ENCODE measurements at regions not wholly inside any gene's neighbourhood (a gene's known extent, or its start where the extent isn't known, plus 50 kb on each side); places are given as distances from the start of the nearest gene placed in this dataset.

- Histone ChIP-seq H3K9me3 (replicated peaks; ENCODE audit: control insufficient read depth, insufficient read depth, low read length) (no peaks in the 10 kb centered on the region), H3K36me3 (ENCODE audit: control insufficient read depth in 2 of 2, extremely low read depth in 1 of 2, insufficient read depth in 2 of 2, low read length in 2 of 2) (no peaks in the 10 kb centered on the region), H3K4me1 (ENCODE audit: control insufficient read depth, extremely low read depth, insufficient read depth, low read length) (no peaks in the 10 kb centered on the region), H3K27ac (ENCODE audit: insufficient read depth, low read depth, low read length) (no peak overlapping the region), H3K4me3 (replicated peaks in 1 of 3; ENCODE audit: insufficient read depth in 1 of 3, low read depth in 1 of 3, low read length in 3 of 3) (no peak overlapping the region), H2AFZ (ENCODE audit: low read depth, low read length) (no peak overlapping the region), H3K79me2 (ENCODE audit: control insufficient read depth, insufficient read depth, low read length) (no peaks in the 10 kb centered on the region), H3K4me2 (ENCODE audit: insufficient read depth, low read length) (no peak overlapping the region), H3K9me1 (replicated peaks; ENCODE audit: control insufficient read depth, extremely low read depth, insufficient read depth, low read length) (no peaks in the 10 kb centered on the region), H3K27me3 (ENCODE audit: control insufficient read depth in 2 of 2, insufficient read depth in 2 of 2, low read length in 2 of 2) (no peaks in the 10 kb centered on the region), H4K20me1 (replicated peaks; ENCODE audit: control insufficient read depth, extremely low read depth, insufficient read depth, low read length) (no peaks in the 10 kb centered on the region), H3K9ac (replicated peaks; ENCODE audit: extremely low read depth, insufficient read depth, low read length) (no peak overlapping the region)
- ChIA-PET CTCF (no interaction called here), POLR2A (interaction anchor here (0.7 kb wide), 1 partner anchor 213 kb away, joined by 5 read pairs; no protein-coding TSS in a partner anchor)
- BruUV-seq (replicated peaks): no TSS peak
- DNase-seq (ENCODE audit: low read depth, low spot score): no peak
- intact Hi-C loops (cut with micrococcal nuclease): no loop called here
- no peak for TF ChIP-seq POLR2AphosphoS5 (IDR thresholded peaks at IDR 0.05; ENCODE audit: insufficient read depth, low read depth, low read length)
- TF ChIP-seq EZH2 (IDR thresholded peaks at IDR 0.05; ENCODE audit: borderline replicate concordance, low read depth, low read length, severe bottlenecking): no peak
- TF ChIP-seq POLR2A (IDR thresholded peaks at IDR 0.05; ENCODE audit: low read depth, low read length): no peak
- no peak for TF ChIP-seq MYC (IDR thresholded peaks at IDR 0.05; ENCODE audit: low read depth, low read length)
- dilution Hi-C loops (cut with MboI; ENCODE audit: extremely low pct_ligation_motif_present, low sequenced_read_pairs): no loop called here
- no peak for FAIRE-seq
These were observed 114.6 kb upstream of the CTBP2 start for GRCh38 chr10:125274961-125275360.

GRCh38 chr10:125273023-125273422, 112.7 kb upstream of the CTBP2 start:
- H2AFZ ChIP-seq (ENCODE audit: low read depth, low read length): no peak overlapping the region
- dilution Hi-C loops (cut with MboI; ENCODE audit: extremely low pct_ligation_motif_present, low sequenced_read_pairs): no loop called here
- H3K9me3 ChIP-seq (replicated peaks; ENCODE audit: control insufficient read depth, insufficient read depth, low read length): no peaks in the 10 kb centered on the region
- TF ChIP-seq JUN (IDR thresholded peaks at IDR 0.05; ENCODE audit: borderline replicate concordance, insufficient read depth, insufficient read length, low read depth) (no peak), MYC (IDR thresholded peaks at IDR 0.05; ENCODE audit: low read depth, low read length) (no peak), CTCF (IDR thresholded peaks at IDR 0.05; ENCODE audit: extremely low read depth in 1 of 2, insufficient read depth in 1 of 2, low read depth in 1 of 2, low read length in 2 of 2) (no peak)
- no peak overlapping the region for H3K27ac ChIP-seq (ENCODE audit: insufficient read depth, low read depth, low read length)
- FAIRE-seq (no peak), DNase-seq (ENCODE audit: low read depth, low spot score) (no peak)
- no peaks in the 10 kb centered on the region for H3K9me1 ChIP-seq (replicated peaks; ENCODE audit: control insufficient read depth, extremely low read depth, insufficient read depth, low read length)
- H3K79me2 ChIP-seq (ENCODE audit: control insufficient read depth, insufficient read depth, low read length): no peaks in the 10 kb centered on the region
- no peaks in the 10 kb centered on the region for H3K4me1 ChIP-seq (ENCODE audit: control insufficient read depth, extremely low read depth, insufficient read depth, low read length)
- no TSS peak for BruUV-seq (replicated peaks)
- H3K4me3 ChIP-seq (replicated peaks in 1 of 3; ENCODE audit: insufficient read depth in 1 of 3, low read depth in 1 of 3, low read length in 3 of 3): no peak overlapping the region
- intact Hi-C loops (cut with micrococcal nuclease): no loop called here
- H3K9ac ChIP-seq (replicated peaks; ENCODE audit: extremely low read depth, insufficient read depth, low read length): no peak overlapping the region
- CTCF ChIA-PET: no interaction called here
- no peaks in the 10 kb centered on the region for H4K20me1 ChIP-seq (replicated peaks; ENCODE audit: control insufficient read depth, extremely low read depth, insufficient read depth, low read length)
- no peak overlapping the region for H3K4me2 ChIP-seq (ENCODE audit: insufficient read depth, low read length)
- POLR2A ChIA-PET: no interaction called here
- H3K27me3 ChIP-seq (ENCODE audit: control insufficient read depth in 2 of 2, insufficient read depth in 2 of 2, low read length in 2 of 2): no peaks in the 10 kb centered on the region
- no peaks in the 10 kb centered on the region for H3K36me3 ChIP-seq (ENCODE audit: control insufficient read depth in 2 of 2, extremely low read depth in 1 of 2, insufficient read depth in 2 of 2, low read length in 2 of 2)
